GM18867 (cell line): ENCODE measurements at regions not wholly inside any gene's neighbourhood (a gene's known extent, or its start where the extent isn't known, plus 50 kb on each side); places are given as distances from the start of the nearest gene placed in this dataset.

Experiments used
- ATAC-seq: cut with Tn5 transposase; IDR thresholded peaks from one replicate; pipeline ENCODE4 v1.9.1; 2021; ENCODE audit warnings: mild to moderate bottlenecking, moderate library complexity; ENCODE audit not compliant: unreplicated experiment

- no peak for ATAC-seq
Measured at GRCh38 chr13:90776051-90776748, 571.3 kb upstream of the MIR17HG start.

GRCh38 chr13:90783273-90783672 is 564.2 kb upstream of the MIR17HG start:
- ATAC-seq, result no peak

GRCh38 chr13:90787007-90787406 is 560.5 kb upstream of the MIR17HG start:
- no peak for ATAC-seq

- no peak for ATAC-seq
Measured at GRCh38 chr13:90792335-90792734, 555.2 kb upstream of the MIR17HG start.

- no peak for ATAC-seq
Measured at GRCh38 chr13:90793261-90793820, 554.1 kb upstream of the MIR17HG start.

GRCh38 chr13:90796474-90796873 is 551.0 kb upstream of the MIR17HG start:
- ATAC-seq, result no peak

GRCh38 chr13:90797335-90797734 is 550.2 kb upstream of the MIR17HG start:
- ATAC-seq, result no peak

- ATAC-seq, result no peak
Measured at GRCh38 chr13:90798381-90798780, 549.1 kb upstream of the MIR17HG start.

GRCh38 chr13:90800082-90800746 is 547.3 kb upstream of the MIR17HG start:
- ATAC-seq, result no peak

GRCh38 chr13:90801621-90802020 is 545.9 kb upstream of the MIR17HG start:
- no peak for ATAC-seq

- no peak for ATAC-seq
Measured at GRCh38 chr13:90803210-90803609, 544.3 kb upstream of the MIR17HG start.

GRCh38 chr13:90806016-90806615 is 541.4 kb upstream of the MIR17HG start:
- ATAC-seq, result no peak

- ATAC-seq, result no peak
Measured at GRCh38 chr13:90806892-90807291, 540.6 kb upstream of the MIR17HG start.

- no peak for ATAC-seq
Measured at GRCh38 chr13:90808838-90809237, 538.6 kb upstream of the MIR17HG start.

GRCh38 chr13:90824032-90824431 is 523.5 kb upstream of the MIR17HG start:
- ATAC-seq, result no peak

GRCh38 chr13:90826688-90827087 is 520.8 kb upstream of the MIR17HG start:
- ATAC-seq, result no peak

GRCh38 chr13:90830782-90831181 is 516.7 kb upstream of the MIR17HG start:
- ATAC-seq, result no peak

GRCh38 chr13:90833951-90834350 is 513.5 kb upstream of the MIR17HG start:
- ATAC-seq, result no peak

- ATAC-seq, result no peak
Measured at GRCh38 chr13:90834700-90835099, 512.8 kb upstream of the MIR17HG start.

GRCh38 chr13:90835826-90836225 is 511.7 kb upstream of the MIR17HG start:
- no peak for ATAC-seq

GRCh38 chr13:90838317-90838960 is 509.0 kb upstream of the MIR17HG start:
- ATAC-seq, result no peak
